ENCODE measurements at regions not wholly inside any gene's neighbourhood (a gene's known extent, or its start where the extent isn't known, plus 50 kb on each side); places are given as distances from the start of the nearest gene placed in this dataset.

DNA sequence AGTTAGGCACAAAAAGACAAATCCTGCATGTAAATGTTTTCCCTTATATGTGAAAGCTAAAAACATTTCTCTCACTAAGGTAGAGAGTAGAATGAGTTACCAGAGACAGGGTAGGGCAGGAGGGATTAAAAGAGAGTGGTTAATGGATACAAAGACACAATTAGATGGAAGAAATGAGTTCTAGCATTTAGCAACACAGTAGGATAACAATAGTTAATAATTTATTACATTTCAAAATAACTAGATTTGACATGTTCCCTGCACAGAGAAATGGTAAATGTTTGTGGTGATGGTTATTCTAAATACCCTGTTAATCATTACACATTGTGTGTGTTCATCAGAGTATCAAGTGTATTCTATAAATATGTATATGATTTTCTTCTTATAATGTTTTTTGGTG, 1400.7 kb downstream of the OTOL1 start:
- POLR2A ChIA-PET = no interaction called here
- Histone ChIP-seq H4K20me1 (ENCODE audit: insufficient read depth, low read length) (no peaks in the 10 kb centered on the region), H3K4me3 (ENCODE audit: low read depth, low read length, poor library complexity, severe bottlenecking) (no peak overlapping the region), H3K4me2 (ENCODE audit: low read length) (no peak overlapping the region), H2AFZ (ENCODE audit: low read length) (no peak overlapping the region), H3K79me2 (ENCODE audit: insufficient read depth, low read depth, low read length) (no peaks in the 10 kb centered on the region), H3K27ac (ENCODE audit: low read depth, low read length, poor library complexity, severe bottlenecking) (no peak overlapping the region), H3K9me3 (ENCODE audit: low read length) (0 out of 2 replicates have a peak, but pooled peaks cover 4% of the 10 kb centered on the region), H3K4me1 (ENCODE audit: insufficient read depth, low read length, poor library complexity, severe bottlenecking) (no peaks in the 10 kb centered on the region), H3K9me2 (ENCODE audit: insufficient read depth, low read length) (no peaks in the 10 kb centered on the region), H3K36me3 (ENCODE audit: insufficient read depth, low read length) (no peaks in the 10 kb centered on the region)
- CTCF ChIA-PET (ENCODE audit: unreplicated experiment) = no interaction called here
- TF ChIP-seq EZH2phosphoT487 (IDR thresholded peaks at IDR 0.05; ENCODE audit: borderline replicate concordance, low read depth, low read length) = no peak
- no peak for DNase-seq (ENCODE audit: low spot score)
- BruUV-seq (replicated peaks) = no TSS peak
- intact Hi-C loops (cut with micrococcal nuclease; ENCODE audit: unreplicated experiment) = no loop called here

DNA sequence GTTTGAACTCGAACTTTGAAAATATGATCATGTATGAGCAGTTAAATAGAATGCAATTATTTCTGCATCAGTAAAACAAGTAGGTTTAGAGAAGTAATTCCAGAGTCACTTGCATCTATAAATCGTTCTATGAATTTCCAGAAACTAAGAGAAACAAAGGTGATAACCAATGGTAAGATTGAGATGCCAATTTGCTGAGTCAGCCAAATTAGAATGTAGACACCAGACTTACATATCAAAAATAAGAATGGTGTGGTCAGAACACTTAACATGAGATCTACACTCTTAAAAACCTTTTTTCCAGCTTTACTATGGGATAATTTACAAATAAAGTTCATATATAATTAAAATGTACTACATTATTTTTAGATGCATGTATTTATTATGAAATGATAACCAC, 1435.9 kb downstream of the OTOL1 start:
- no peaks in the 10 kb centered on the region for H3K9me2 ChIP-seq (ENCODE audit: insufficient read depth, low read length)
- H3K79me2 ChIP-seq (ENCODE audit: insufficient read depth, low read depth, low read length) = no peaks in the 10 kb centered on the region
- ChIA-PET CTCF (ENCODE audit: unreplicated experiment) (no interaction called here), POLR2A (no interaction called here)
- H3K4me3 ChIP-seq (ENCODE audit: low read depth, low read length, poor library complexity, severe bottlenecking) = no peak overlapping the region
- H3K4me1 ChIP-seq (ENCODE audit: insufficient read depth, low read length, poor library complexity, severe bottlenecking) = no peaks in the 10 kb centered on the region
- no peaks in the 10 kb centered on the region for H3K36me3 ChIP-seq (ENCODE audit: insufficient read depth, low read length)
- no peak for TF ChIP-seq EZH2phosphoT487 (IDR thresholded peaks at IDR 0.05; ENCODE audit: borderline replicate concordance, low read depth, low read length)
- TF ChIP-seq, protein P1, sequence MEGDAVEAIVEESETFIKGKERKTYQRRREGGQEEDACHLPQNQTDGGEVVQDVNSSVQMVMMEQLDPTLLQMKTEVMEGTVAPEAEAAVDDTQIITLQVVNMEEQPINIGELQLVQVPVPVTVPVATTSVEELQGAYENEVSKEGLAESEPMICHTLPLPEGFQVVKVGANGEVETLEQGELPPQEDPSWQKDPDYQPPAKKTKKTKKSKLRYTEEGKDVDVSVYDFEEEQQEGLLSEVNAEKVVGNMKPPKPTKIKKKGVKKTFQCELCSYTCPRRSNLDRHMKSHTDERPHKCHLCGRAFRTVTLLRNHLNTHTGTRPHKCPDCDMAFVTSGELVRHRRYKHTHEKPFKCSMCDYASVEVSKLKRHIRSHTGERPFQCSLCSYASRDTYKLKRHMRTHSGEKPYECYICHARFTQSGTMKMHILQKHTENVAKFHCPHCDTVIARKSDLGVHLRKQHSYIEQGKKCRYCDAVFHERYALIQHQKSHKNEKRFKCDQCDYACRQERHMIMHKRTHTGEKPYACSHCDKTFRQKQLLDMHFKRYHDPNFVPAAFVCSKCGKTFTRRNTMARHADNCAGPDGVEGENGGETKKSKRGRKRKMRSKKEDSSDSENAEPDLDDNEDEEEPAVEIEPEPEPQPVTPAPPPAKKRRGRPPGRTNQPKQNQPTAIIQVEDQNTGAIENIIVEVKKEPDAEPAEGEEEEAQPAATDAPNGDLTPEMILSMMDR (conservative IDR thresholded peaks at IDR 0.05; ENCODE audit: low read length) = no peak
- H4K20me1 ChIP-seq (ENCODE audit: insufficient read depth, low read length) = no peaks in the 10 kb centered on the region
- H3K9me3 ChIP-seq (ENCODE audit: low read length) = no peaks in the 10 kb centered on the region
- no TSS peak for BruUV-seq (replicated peaks)
- H2AFZ ChIP-seq (ENCODE audit: low read length) = no peak overlapping the region
- no peak for DNase-seq (ENCODE audit: low spot score)
- no peak overlapping the region for H3K4me2 ChIP-seq (ENCODE audit: low read length)
- H3K27ac ChIP-seq (ENCODE audit: low read depth, low read length, poor library complexity, severe bottlenecking) = no peak overlapping the region
- intact Hi-C loops (cut with micrococcal nuclease; ENCODE audit: unreplicated experiment) = no loop called here

DNA sequence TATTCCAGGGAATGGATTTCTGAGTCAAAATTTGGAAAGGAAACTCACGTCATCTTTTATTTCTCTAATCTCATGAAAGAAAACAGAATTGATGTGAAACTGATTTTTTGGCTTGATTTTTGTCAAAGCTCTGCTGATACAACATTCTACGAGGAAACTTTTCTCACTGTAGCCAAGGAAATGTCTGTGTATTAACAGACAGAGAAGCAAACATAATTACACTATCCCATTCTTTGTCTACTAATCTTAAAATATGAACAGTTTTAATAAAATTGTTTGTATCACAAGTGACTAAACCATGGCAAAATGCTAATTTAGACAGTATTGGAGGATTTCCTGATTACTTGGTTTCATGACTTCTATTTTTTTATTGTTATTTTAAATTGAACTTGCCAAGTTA, 1437.0 kb downstream of the OTOL1 start:
- Histone ChIP-seq H2AFZ (ENCODE audit: low read length) (no peak overlapping the region), H3K4me2 (ENCODE audit: low read length) (no peak overlapping the region), H3K9me2 (ENCODE audit: insufficient read depth, low read length) (no peaks in the 10 kb centered on the region), H3K36me3 (ENCODE audit: insufficient read depth, low read length) (no peaks in the 10 kb centered on the region), H4K20me1 (ENCODE audit: insufficient read depth, low read length) (no peaks in the 10 kb centered on the region), H3K27ac (ENCODE audit: low read depth, low read length, poor library complexity, severe bottlenecking) (no peak overlapping the region), H3K4me1 (ENCODE audit: insufficient read depth, low read length, poor library complexity, severe bottlenecking) (no peaks in the 10 kb centered on the region), H3K9me3 (ENCODE audit: low read length) (no peaks in the 10 kb centered on the region), H3K79me2 (ENCODE audit: insufficient read depth, low read depth, low read length) (no peaks in the 10 kb centered on the region), H3K4me3 (ENCODE audit: low read depth, low read length, poor library complexity, severe bottlenecking) (no peak overlapping the region)
- BruUV-seq (replicated peaks) = no TSS peak
- intact Hi-C loops (cut with micrococcal nuclease; ENCODE audit: unreplicated experiment) = no loop called here
- POLR2A ChIA-PET = no interaction called here
- DNase-seq (ENCODE audit: low spot score) = no peak
- CTCF ChIA-PET (ENCODE audit: unreplicated experiment) = no interaction called here
- TF ChIP-seq, protein P1 (conservative IDR thresholded peaks at IDR 0.05; ENCODE audit: low read length) = no peak
- no peak for TF ChIP-seq EZH2phosphoT487 (IDR thresholded peaks at IDR 0.05; ENCODE audit: borderline replicate concordance, low read depth, low read length)

Data from OCI-LY7 (cell line).